NT2/D1 (cell line): ENCODE measurements at regions not wholly inside any gene's neighbourhood (a gene's known extent, or its start where the extent isn't known, plus 50 kb on each side); places are given as distances from the start of the nearest gene placed in this dataset.

Experiments
- YY1 ChIP-seq: IDR thresholded peaks from 2 replicates; pipeline ENCODE4 v1.6.1; 2011; ENCODE audit not compliant: insufficient read length, insufficient read depth
- ZNF274 ChIP-seq: IDR thresholded peaks from 2 replicates; pipeline ENCODE4 v1.6.1; 2011; ENCODE audit warnings: mild to moderate bottlenecking, low read depth, low read length

DNA sequence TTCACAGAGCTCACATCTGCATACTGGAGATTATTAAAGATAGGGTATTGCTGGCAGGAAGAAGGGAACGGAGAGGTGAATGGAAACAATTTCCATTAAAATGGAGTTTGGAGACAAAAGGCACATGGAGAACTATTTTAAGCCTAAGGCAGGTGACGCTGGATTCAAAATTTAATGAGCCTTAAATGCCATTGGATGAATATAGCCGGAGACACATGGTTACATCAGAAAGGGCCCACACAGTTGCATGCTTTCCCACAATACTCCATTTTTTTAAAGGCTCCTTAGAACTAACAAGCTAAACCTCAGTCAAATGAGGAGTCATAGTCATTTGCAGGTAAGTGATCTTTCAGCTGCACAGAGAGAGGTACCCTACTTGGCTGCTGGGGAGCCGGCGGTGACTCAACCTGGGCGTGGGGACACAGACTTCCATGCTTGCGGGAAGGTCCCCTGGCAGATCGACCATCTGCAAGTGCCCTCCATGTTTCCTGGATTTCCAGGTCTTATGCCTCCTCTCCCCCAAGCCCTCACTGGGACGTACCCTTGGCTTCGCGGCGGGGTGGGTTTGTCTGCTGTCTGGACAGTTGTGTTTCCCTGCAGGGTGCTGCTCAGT is 259.2 kb downstream of the CBLN1 start:
- TF ChIP-seq YY1 (no peak), ZNF274 (no peak)
